KMS-11 (cell line): ENCODE measurements at regions not wholly inside any gene's neighbourhood (a gene's known extent, or its start where the extent isn't known, plus 50 kb on each side); places are given as distances from the start of the nearest gene placed in this dataset.
A peak's percentile ranks its signal among the peaks of the same experiment; 100 is the strongest.

Experiments used
- H2AFZ ChIP-seq: fragments of 200-600 bp; sonication (generic); 2 replicates; pipeline ENCODE4 v1.6.1; 2016; ENCODE audit warnings: antibody characterized with exemption, mixed run types, low read depth
- H3K27ac ChIP-seq: fragments of 200-600 bp; sonication (generic); 2 replicates; pipeline ENCODE4 v1.6.1; 2016; ENCODE audit warnings: mild to moderate bottlenecking, mixed run types
- H3K27me3 ChIP-seq: fragments of 200-600 bp; sonication (generic); 2 replicates; pipeline ENCODE4 v1.6.1; 2017; ENCODE audit warnings: mild to moderate bottlenecking, low read depth, mixed run types, moderate library complexity; ENCODE audit not compliant: insufficient read depth
- H3K36me3 ChIP-seq: fragments of 200-600 bp; sonication (generic); 2 replicates; pipeline ENCODE4 v1.6.1; 2017; ENCODE audit warnings: mild to moderate bottlenecking, mixed run types; ENCODE audit not compliant: insufficient read depth
- H3K4me1 ChIP-seq: fragments of 200-600 bp; sonication (generic); 2 replicates; pipeline ENCODE4 v1.6.1; 2016; ENCODE audit warnings: mild to moderate bottlenecking, low read depth, mixed run types; ENCODE audit not compliant: poor library complexity, severe bottlenecking
- H3K4me2 ChIP-seq: fragments of 200-600 bp; sonication (generic); 2 replicates; pipeline ENCODE4 v1.7.0; 2016; ENCODE audit warnings: mild to moderate bottlenecking, mixed run types
- H3K4me3 ChIP-seq: fragments of 200-600 bp; sonication (generic); IDR thresholded peaks from 2 replicates; pipeline ENCODE4 v1.6.1; 2017; ENCODE audit warnings: low read depth, low read length, mixed read lengths; ENCODE audit not compliant: insufficient read depth
- H3K79me2 ChIP-seq: fragments of 200-600 bp; sonication (generic); 2 replicates; pipeline ENCODE4 v1.6.1; 2016; ENCODE audit warnings: low read depth, mixed run types; ENCODE audit not compliant: insufficient read depth
- H3K9ac ChIP-seq: fragments of 200-600 bp; sonication (generic); 2 replicates; pipeline ENCODE4 v1.6.1; 2016; ENCODE audit warnings: mild to moderate bottlenecking, mixed run types
- H4K20me1 ChIP-seq: fragments of 200-600 bp; sonication (generic); 2 replicates; pipeline ENCODE4 v1.6.1; 2016; ENCODE audit warnings: mild to moderate bottlenecking, mixed run types; ENCODE audit not compliant: insufficient read depth
- TF ChIP-seq, protein P1 (sequence below): fragments of 200-600 bp; sonication (generic); conservative IDR thresholded peaks from 2 replicates; pipeline ENCODE4 v1.6.1; 2017; ENCODE audit warnings: low read depth, mild to moderate bottlenecking, antibody characterized with exemption, low read length, moderate library complexity, mixed read lengths

DNA sequence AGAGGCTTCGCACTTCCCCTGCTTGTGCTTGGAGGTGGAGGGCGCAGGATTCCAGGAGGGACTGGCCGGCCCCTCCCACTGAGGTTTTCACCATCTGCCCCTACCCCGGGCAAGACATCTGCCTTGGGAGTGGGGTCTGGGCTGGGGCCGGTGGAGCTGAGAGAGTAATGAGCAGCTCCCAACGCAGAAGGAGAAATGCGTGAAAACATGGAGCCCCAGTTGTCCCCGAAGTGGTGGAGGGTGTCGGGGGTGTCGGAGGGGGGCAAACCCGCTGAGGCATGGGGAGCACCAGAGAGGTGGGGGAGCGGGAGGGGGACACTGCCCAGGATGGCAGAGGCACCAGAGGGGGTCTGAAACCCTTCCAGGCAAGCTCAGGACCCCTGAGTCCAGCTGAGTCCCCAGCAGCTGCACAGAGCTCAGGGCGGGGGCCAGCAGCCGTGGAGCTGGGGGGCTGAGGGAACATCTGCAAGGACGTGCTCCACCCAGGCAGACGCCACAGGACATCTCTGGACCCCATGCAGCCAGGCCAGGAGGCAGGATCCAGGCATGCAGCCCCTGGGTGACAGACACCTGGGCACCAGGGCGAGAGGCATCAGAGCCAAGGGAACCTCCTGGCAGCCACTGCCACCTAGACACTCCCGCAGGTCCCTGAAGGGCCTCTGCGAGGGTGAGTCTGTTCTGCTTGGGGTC, 110.6 kb downstream of the SIK1 start:
- H3K4me2 ChIP-seq, result no peak overlapping the region
- TF ChIP-seq, protein P1, sequence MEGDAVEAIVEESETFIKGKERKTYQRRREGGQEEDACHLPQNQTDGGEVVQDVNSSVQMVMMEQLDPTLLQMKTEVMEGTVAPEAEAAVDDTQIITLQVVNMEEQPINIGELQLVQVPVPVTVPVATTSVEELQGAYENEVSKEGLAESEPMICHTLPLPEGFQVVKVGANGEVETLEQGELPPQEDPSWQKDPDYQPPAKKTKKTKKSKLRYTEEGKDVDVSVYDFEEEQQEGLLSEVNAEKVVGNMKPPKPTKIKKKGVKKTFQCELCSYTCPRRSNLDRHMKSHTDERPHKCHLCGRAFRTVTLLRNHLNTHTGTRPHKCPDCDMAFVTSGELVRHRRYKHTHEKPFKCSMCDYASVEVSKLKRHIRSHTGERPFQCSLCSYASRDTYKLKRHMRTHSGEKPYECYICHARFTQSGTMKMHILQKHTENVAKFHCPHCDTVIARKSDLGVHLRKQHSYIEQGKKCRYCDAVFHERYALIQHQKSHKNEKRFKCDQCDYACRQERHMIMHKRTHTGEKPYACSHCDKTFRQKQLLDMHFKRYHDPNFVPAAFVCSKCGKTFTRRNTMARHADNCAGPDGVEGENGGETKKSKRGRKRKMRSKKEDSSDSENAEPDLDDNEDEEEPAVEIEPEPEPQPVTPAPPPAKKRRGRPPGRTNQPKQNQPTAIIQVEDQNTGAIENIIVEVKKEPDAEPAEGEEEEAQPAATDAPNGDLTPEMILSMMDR, result no peak
- no peaks in the 10 kb centered on the region for H3K79me2 ChIP-seq
- H3K4me1 ChIP-seq, result peaks cover 61% of the 10 kb centered on the region
- H3K36me3 ChIP-seq, result no peaks in the 10 kb centered on the region
- no peak overlapping the region for H2AFZ ChIP-seq
- H3K9ac ChIP-seq, result no peak overlapping the region
- no peaks in the 10 kb centered on the region for H3K27me3 ChIP-seq
- no peaks in the 10 kb centered on the region for H4K20me1 ChIP-seq
- no peak overlapping the region; the same call in 1 of the 2 replicates for H3K27ac ChIP-seq
- no peak overlapping the region for H3K4me3 ChIP-seq

DNA sequence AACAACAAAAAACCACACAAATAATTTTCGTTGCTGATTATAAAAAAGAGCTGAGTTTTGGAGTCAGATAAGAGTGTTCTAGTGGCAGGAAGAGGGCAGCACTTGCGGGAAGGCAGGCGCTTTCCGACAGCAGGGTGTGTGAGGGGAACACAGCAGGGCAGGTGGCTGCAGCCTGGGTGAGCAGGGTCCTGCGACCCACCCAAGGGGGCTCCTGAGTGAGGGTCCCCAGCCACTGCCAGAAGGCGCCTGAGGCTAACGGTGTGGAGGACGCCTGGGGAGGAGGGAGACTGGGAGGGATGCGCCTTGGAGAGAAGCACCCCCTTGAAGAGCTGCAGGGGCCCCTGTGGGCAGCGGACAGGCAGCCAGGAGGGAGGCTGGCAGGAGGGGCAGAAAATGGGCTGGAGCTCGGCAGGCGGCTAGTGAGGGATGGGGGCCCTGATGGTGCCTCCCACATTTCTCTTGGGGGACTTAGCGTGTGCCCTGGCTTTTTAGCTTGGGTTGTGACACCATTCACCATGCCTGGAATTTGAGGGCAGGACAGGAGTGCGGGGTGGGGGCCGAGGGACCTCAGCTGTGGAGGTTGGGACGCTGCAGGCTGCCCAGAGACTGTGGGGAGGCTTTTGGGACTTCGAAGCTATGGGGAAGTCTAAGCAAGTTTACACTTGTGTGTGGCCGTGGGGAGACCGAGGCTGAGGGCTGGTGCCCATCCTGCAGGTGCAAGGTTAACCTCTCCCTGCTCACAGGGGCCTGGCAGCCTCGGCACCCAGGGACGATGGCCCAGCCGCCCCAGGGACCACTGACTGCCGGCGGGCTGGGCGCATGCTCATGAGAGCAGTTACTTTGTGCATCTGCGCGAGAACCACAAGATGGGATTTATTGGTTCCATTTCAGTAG, 111.4 kb downstream of the SIK1 start:
- Histone ChIP-seq H4K20me1 (no peaks in the 10 kb centered on the region), H3K27ac (peak overlapping the region; percentile 98), H3K9ac (no peak overlapping the region), H3K27me3 (no peaks in the 10 kb centered on the region), H3K79me2 (no peaks in the 10 kb centered on the region), H3K36me3 (no peaks in the 10 kb centered on the region), H3K4me3 (no peak overlapping the region), H2AFZ (no peak overlapping the region), H3K4me2 (no peak overlapping the region; the same call in 1 of the 2 replicates), H3K4me1 (peaks cover 67% of the 10 kb centered on the region)
- TF ChIP-seq, protein P1, result no peak

DNA sequence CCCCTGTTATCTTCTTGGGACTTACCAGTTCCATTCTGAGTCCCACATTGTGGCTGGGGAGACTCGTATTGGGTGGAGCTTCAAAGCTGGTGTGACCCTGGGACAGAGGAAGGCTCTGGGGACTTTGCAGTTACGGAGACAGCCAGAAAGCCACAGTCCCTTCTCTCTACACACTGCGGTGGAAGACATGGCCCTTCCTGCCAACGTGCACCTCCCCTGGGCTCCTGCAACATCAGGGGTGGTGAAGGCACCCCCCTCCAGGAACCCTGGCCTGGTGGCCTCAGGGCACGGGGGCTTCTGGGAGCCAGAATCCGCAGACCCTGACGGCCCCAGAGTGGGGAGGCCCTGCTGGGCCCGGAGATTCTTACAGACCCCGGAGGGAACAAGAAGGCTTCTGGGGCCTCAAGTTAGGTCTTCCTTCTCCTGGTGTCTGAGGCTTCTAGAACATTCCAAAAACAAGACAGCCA, 113.0 kb downstream of the SIK1 start:
- Histone ChIP-seq H3K4me3 (no peak overlapping the region), H3K27me3 (no peaks in the 10 kb centered on the region), H3K4me1 (peaks cover 69% of the 10 kb centered on the region), H2AFZ (peak overlapping the region; percentile 43; the same call in 1 of the 2 replicates), H3K36me3 (no peaks in the 10 kb centered on the region), H3K9ac (peak overlapping the region; percentile 79), H4K20me1 (no peaks in the 10 kb centered on the region), H3K4me2 (peak overlapping the region; percentile 79), H3K79me2 (no peaks in the 10 kb centered on the region), H3K27ac (peak overlapping the region; percentile 98)
- TF ChIP-seq, protein P1, result no peak

DNA sequence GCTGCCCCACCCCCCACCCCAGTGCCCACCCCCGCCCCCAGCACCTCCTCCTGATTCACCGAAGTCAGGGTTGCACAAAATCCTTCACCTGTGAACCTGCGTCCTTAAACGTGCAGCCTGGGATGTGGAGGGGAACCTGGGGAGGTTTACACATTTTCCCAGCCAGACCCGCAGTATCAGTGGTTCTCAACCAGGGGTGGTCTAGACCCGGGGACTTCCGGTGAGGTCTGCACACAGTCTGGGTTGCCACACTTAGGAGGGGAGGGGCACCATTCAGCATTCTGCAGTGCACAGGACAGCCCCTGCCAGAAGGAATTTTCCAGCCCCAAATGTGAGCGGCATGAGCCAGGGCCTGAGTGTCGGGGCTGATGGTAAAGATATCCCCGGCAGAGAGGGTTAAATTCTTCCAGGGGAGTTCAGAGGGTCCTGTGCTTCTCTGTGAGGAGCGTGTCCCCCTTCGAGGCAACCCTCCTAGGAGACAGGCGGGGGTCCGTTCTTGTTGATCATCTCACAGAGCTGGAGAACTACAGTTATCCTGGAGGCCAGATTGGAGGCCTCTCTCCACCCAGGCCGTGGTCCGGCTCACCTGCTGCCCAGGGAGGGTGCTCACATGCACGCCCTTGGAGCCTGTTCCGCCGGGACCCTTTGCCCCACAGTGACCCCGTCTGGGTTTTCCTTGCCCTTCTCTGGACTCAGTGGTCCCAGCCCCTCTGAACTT, 113.6 kb downstream of the SIK1 start:
- Histone ChIP-seq H3K27me3 (no peaks in the 10 kb centered on the region), H3K79me2 (no peaks in the 10 kb centered on the region), H3K4me2 (peak overlapping the region; percentile 79), H3K4me3 (no peak overlapping the region), H4K20me1 (no peaks in the 10 kb centered on the region), H2AFZ (peak overlapping the region; percentile 43; the same call in 1 of the 2 replicates), H3K36me3 (no peaks in the 10 kb centered on the region), H3K9ac (peak overlapping the region; percentile 79), H3K4me1 (peaks cover 75% of the 10 kb centered on the region), H3K27ac (peak overlapping the region; percentile 98)
- TF ChIP-seq, protein P1, result no peak
